NCI-H146 treated with DMSO at 0.1 percent for 48 hours (cell line): ENCODE measurements at regions not wholly inside any gene's neighbourhood (a gene's known extent, or its start where the extent isn't known, plus 50 kb on each side); places are given as distances from the start of the nearest gene placed in this dataset.
"Not testable (repeated sequence)": the region's sequence is repeated elsewhere in the genome, so short reads cannot be mapped to it uniquely, and the experiment has no call there.

Source experiments
- DNase-seq: peaks from one replicate; lab custom pipeline; 2025; ENCODE audit not compliant: unreplicated experiment; lab: John Stamatoyannopoulos, UW

- DNase-seq = no peak
Observed at GRCh38 chr11:24108609-24109008, 388.2 kb upstream of the LUZP2 start.

DNA sequence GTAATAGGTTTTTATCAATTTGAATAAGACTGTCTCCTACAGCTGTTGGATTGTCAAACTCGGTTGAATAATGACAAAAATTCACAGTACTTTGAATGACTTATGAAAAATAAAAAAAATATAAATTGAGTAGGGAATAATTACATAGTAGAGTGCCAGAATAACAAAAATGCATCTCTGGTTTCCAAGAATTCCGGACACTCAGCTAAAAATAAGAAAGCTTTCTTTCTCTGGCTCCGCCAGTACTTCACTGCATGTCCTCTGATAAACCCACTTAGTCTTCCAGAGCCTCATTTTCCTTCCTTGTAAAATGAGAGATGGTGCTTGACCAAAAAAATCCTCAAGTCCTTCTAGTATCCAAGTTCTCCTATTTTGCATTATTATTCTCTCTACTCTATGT lies 374.6 kb upstream of the LUZP2 start:
- DNase-seq = no peak

- no peak for DNase-seq
Observed at GRCh38 chr11:24124876-24125275, 372.0 kb upstream of the LUZP2 start.

- no peak for DNase-seq
Observed at GRCh38 chr11:24131698-24132097, 365.2 kb upstream of the LUZP2 start.

DNA sequence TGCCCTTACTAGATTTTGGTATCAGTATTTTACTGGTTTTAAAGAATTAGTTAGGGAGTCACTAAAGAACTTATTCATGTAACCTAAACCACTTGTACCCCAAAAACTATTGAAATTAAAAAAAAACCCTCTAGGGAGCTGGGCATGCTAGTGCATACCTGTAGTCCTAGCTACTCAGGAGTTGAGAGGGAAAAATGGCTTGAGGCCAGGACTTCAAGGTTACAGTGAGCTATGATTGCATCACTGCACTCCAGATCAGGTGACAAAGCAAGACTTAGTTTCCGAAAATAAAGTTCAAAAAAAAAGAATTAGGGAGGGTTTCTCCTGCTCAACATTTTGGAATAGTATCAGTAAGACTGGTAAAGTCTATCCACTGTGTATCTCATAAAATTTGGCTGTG lies 364.4 kb upstream of the LUZP2 start:
- no peak for DNase-seq

DNA sequence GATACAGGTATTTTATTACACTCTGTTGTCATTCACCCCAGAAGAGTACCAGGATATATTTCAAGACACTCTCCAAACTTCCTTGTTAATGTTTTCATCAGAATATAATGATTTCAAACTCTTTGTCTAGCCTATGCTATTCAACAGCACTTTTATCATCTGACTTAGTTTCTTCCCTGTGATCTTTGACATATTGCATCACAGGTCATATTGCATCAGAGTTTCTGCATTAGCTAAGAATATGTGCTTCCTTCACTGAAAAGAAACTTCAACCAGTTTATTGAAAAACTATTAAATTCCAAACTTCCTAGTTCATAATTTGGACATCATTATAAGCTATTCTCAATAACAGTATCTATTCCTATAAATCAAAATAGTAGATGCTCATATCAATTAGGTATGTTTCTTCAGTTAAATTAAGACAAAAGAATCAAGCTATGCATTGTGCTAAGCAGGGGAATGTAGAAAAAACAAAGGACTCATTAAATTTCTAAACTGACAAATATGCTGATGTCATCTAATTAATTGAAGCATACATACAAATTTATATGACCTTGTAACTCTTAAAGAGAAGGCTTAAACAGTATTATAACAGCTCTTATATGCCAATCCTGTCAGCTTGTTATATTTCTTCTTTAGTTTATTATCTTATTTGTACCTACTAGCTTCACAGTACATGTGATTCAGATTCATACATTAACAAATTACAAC lies 361.8 kb upstream of the LUZP2 start:
- DNase-seq = no peak

GRCh38 chr11:24142062-24142461 lies 354.8 kb upstream of the LUZP2 start:
- DNase-seq = no peak

GRCh38 chr11:24145411-24145810 lies 351.4 kb upstream of the LUZP2 start:
- no peak for DNase-seq

DNA sequence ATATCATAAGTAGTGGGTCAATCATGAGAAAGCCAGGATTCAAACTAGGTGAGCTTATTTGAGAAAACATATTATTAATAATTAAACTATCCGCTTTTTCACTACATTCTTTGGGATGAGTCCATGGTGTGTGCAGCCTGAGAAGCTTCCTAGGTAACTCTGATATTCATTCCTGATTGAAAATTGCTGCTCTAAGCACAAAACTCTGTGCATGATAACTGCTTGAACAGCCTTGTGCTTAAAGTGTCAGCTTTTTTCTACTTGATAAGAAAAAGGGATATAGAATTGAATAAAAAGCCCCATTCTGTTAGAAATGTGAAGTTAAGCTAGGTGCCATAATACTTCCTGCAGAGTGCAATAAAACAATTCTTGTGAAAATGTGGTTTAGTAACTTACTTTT lies 343.5 kb upstream of the LUZP2 start:
- DNase-seq = no peak

- no peak for DNase-seq
Observed at GRCh38 chr11:24155792-24156191, 341.1 kb upstream of the LUZP2 start.

DNA sequence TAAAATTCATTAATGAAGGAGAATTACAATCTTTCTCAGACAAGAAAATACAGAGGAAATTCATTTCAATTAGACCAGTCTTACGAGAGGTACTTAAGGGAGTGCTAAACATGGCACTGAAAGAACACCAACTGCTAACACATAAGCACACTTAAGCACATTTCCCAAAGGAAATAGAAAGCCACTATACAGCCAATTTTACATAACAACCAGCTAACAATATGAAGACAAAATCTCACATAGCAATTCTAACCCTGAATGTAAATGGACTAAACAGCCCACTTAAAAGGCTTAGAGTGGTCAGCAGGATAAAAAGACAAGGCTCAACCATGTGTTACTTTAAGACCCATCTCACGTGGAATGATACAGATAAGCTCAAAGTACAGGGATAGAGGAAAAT lies 339.5 kb upstream of the LUZP2 start:
- DNase-seq = no peak

DNA sequence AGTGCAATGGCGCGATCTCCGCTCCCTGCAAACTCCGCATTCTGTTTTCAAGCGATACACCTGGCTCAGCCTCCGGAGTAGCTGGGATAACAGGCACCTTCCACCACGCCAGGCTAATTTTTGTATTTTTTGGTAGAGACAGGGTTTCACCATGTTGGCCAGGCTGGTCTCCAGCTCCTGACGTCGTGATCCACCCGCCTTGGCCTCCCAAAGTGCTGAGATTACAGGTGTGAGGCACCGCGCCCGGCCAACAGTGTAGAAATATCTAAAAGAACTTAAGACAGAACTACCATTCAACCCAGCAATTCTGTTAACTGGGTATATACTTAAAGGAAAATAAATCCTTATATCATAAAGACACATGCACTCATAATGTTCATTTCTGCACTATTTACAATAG lies 335.3 kb upstream of the LUZP2 start:
- no peak for DNase-seq

DNA sequence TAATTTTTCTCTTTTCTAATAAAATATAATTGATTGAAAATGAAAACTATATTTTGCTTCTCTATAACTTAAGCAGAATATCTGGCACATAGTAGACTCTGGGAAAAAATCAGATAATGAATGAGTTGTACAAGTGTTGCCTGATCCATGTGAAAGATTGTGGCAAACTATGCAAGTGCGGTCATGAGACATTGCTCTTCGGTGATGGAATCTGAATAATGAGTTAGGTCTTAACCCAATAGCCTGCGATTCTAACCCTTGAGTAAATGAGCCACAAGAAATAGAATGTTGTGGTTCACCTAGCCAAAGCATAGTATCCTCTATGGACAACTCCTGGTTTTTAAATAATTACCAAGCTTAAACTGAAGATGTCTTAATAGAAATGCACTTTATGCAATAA lies 333.7 kb upstream of the LUZP2 start:
- no peak for DNase-seq

DNA sequence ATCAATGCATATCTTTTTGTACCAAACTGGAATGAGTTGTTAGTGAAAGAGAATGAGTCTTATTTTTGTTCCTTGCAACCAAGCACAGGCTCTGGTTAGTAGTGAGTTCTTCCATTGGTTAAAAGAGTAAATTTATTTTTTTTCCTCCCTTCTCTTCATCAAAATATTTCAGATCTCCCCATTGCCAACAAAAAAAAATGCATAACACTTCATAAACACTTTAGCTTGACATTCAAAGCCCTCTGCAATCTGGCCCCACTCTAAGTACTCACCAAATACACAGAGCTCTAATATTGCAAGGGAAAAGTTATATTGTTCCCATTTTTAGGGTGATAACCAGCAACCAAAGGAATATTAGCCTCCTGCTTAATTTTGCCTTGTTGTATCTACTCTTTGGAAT lies 333.0 kb upstream of the LUZP2 start:
- DNase-seq = no peak

- no peak for DNase-seq
Observed at GRCh38 chr11:24171869-24172268, 325.0 kb upstream of the LUZP2 start.

DNA sequence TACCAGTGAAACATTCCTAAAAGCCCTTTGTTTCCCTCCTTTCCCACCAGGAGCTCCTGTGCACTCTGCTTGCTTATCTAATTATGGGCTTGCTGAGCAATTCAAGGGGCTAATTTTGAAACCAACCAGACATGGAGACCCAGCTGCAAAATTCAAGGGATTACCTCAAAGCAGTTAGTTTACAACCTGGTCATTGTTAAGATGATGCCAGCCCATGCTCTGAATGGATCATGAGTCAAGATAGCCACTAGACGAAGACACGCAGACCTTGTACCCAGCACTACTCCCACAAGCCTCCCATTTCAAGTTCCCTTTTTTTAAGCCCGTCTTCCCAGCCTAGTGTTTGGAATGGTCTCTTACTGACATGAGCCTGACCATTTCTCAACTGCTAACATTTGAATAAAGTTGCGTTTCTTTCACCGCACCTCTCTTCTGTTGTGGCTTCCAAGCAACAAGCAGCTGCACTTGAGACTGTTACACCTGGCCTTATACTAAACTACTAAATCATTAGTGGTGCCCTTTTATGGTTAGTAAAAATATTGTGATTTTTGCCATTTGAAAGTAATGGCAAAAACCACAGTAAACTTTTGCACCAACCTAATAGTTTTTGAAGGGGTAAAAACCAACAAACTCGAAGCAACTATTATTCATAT lies 315.3 kb upstream of the LUZP2 start:
- DNase-seq = no peak

DNA sequence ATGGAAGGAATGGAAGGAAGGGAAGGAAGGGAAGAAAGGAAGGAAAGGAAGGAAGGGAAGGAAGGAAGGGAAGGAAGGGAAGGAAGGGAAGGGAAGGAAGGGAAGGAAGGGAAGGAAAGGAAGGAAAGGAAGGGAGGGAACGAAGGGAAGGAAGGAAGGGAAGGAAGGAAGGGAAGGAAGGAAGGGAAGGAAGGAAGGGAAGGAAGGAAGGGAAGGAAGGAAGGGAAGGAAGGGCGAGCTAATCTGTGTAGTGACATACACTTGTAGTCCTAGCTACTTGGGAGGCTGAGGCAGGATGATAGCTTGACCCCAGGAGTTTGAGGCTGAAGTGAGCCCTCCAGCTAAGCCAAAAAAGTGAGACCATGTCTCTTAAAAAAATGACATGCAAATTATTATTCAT lies 311.3 kb upstream of the LUZP2 start:
- DNase-seq = not testable (repeated sequence)

- DNase-seq = no peak
Observed at GRCh38 chr11:24196733-24197132, 300.1 kb upstream of the LUZP2 start.

DNA sequence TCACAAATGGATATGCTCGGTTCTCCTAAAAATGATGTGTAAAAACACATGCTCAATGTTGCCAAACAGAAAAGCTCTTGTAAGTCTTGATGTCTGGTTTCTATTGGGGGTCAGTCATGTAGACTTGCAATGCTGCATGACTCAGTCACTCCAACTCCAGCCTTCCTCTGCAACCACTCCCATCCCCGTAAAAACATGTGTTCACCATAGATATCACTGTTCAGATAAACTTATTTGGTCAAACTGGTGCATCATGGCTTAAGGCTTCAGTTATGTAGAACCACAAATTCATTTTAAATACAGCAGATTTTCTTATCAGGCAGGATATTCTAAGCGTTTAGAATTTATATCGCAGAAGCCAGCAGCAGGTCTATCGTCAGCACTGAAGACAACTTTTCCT lies 298.4 kb upstream of the LUZP2 start:
- no peak for DNase-seq

GRCh38 chr11:24199461-24199860 lies 297.4 kb upstream of the LUZP2 start:
- no peak for DNase-seq

- no peak for DNase-seq
Observed at GRCh38 chr11:24206030-24206429, 290.8 kb upstream of the LUZP2 start.

DNA sequence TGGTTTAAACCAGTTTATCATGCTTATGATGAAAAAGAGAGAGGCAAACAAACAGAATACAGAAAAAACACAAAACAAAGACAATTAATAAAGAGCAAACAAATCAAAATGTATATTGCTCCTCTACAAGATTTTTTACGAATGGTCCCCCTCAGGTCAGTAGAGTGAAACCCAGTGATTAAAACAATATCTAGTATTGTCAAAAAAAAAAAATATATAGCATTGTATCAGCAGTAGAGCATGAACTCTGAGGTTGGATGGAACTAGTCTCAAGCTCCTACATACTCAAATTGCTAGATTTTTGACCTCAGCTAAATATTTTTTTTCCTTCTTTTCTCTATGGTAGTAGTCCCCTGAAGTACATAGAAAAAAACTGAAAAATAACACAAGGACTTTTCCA lies 290.3 kb upstream of the LUZP2 start:
- DNase-seq = no peak

GRCh38 chr11:24216488-24216887 lies 280.4 kb upstream of the LUZP2 start:
- DNase-seq = no peak
